ENCODE measurements at regions not wholly inside any gene's neighbourhood (a gene's known extent, or its start where the extent isn't known, plus 50 kb on each side); places are given as distances from the start of the nearest gene placed in this dataset.

GRCh38 chr18:22603902-22604301, 186.2 kb upstream of the CTAGE1 start:
- intact Hi-C loops (cut with DNase I) = no loop called here
- Histone ChIP-seq H3K9me3 (no peaks in the 10 kb centered on the region), H3K27me3 (no peaks in the 10 kb centered on the region), H3K36me3 (no peaks in the 10 kb centered on the region), H3K4me3 (replicated peaks in 1 of 3) (no peak overlapping the region), H3K4me1 (peaks cover 0 to 5% of the 10 kb centered on the region in 2 donors), H3K27ac (no peak overlapping the region)
- TF ChIP-seq CTCF (IDR thresholded peaks at IDR 0.05) (no peak), POLR2A (IDR thresholded peaks at IDR 0.05) (no peak)
- no peak for DNase-seq

GRCh38 chr18:22604390-22604985, 186.8 kb upstream of the CTAGE1 start:
- H3K4me1 ChIP-seq = peaks cover 0 to 5% of the 10 kb centered on the region in 2 donors
- no peak overlapping the region for H3K4me3 ChIP-seq (replicated peaks in 1 of 3)
- peak overlapping the region in 2 of 3 donors; percentile 6 to 34 for H3K27ac ChIP-seq
- H3K9me3 ChIP-seq = no peaks in the 10 kb centered on the region
- no peaks in the 10 kb centered on the region for H3K27me3 ChIP-seq
- DNase-seq = peak; percentile 5 to 9
- no peak for TF ChIP-seq CTCF (IDR thresholded peaks at IDR 0.05)
- no peak for TF ChIP-seq POLR2A (IDR thresholded peaks at IDR 0.05)
- 65 to 81% methylated on average over 10 of the region's 10 CpGs for WGBS, 2 donors
- no peaks in the 10 kb centered on the region for H3K36me3 ChIP-seq
- intact Hi-C loops (cut with DNase I) = no loop called here

GRCh38 chr18:22604986-22605421, 187.3 kb upstream of the CTAGE1 start:
- H3K4me1 ChIP-seq = peaks cover 0 to 5% of the 10 kb centered on the region in 2 donors
- TF ChIP-seq POLR2A (IDR thresholded peaks at IDR 0.05) = no peak
- no peak for TF ChIP-seq CTCF (IDR thresholded peaks at IDR 0.05)
- WGBS, 2 donors = 47 to 50% methylated on average over 3 of the region's 3 CpGs
- H3K9me3 ChIP-seq = no peaks in the 10 kb centered on the region
- no peak overlapping the region for H3K4me3 ChIP-seq (replicated peaks in 1 of 3)
- H3K36me3 ChIP-seq = no peaks in the 10 kb centered on the region
- H3K27ac ChIP-seq = peak overlapping the region in 2 of 3 donors; percentile 6 to 34
- no peak for DNase-seq
- intact Hi-C loops (cut with DNase I) = no loop called here
- no peaks in the 10 kb centered on the region for H3K27me3 ChIP-seq

- H3K9me3 ChIP-seq = no peaks in the 10 kb centered on the region
- no peak for DNase-seq
- H3K27me3 ChIP-seq = no peaks in the 10 kb centered on the region
- no peaks in the 10 kb centered on the region for H3K36me3 ChIP-seq
- 67 to 69% methylated on average over 4 of the region's 4 CpGs for WGBS, 2 donors
- TF ChIP-seq CTCF (IDR thresholded peaks at IDR 0.05) (no peak), POLR2A (IDR thresholded peaks at IDR 0.05) (no peak)
- H3K4me1 ChIP-seq = peaks cover 0 to 5% of the 10 kb centered on the region in 2 donors
- H3K4me3 ChIP-seq (replicated peaks in 1 of 3) = no peak overlapping the region
- H3K27ac ChIP-seq = no peak overlapping the region
- intact Hi-C loops (cut with DNase I) = no loop called here
Observed at GRCh38 chr18:22605736-22606135, 188.0 kb upstream of the CTAGE1 start.

GRCh38 chr18:22606563-22607283, 189.0 kb upstream of the CTAGE1 start:
- TF ChIP-seq CTCF (IDR thresholded peaks at IDR 0.05) (no peak), POLR2A (IDR thresholded peaks at IDR 0.05) (no peak)
- no peak for DNase-seq
- H3K4me1 ChIP-seq = peaks cover 0 to 5% of the 10 kb centered on the region in 2 donors
- no peaks in the 10 kb centered on the region for H3K27me3 ChIP-seq
- no peaks in the 10 kb centered on the region for H3K9me3 ChIP-seq
- H3K36me3 ChIP-seq = no peaks in the 10 kb centered on the region
- WGBS, 2 donors = 81 to 84% methylated on average over 6 to 7 of the region's 7 CpGs
- H3K4me3 ChIP-seq (replicated peaks in 1 of 3) = no peak overlapping the region
- intact Hi-C loops (cut with DNase I) = no loop called here
- H3K27ac ChIP-seq = no peak overlapping the region
